ENCODE measurements at regions not wholly inside any gene's neighbourhood (a gene's known extent, or its start where the extent isn't known, plus 50 kb on each side); places are given as distances from the start of the nearest gene placed in this dataset.
"Not testable (repeated sequence)": the region's sequence is repeated elsewhere in the genome, so short reads cannot be mapped to it uniquely, and the experiment has no call there.

GRCh38 chr12:77220586-77220985 is 155.2 kb upstream of the E2F7 start:
- peak; percentile 25 for DNase-seq (ENCODE audit: low spot score)

GRCh38 chr12:77218278-77218677 is 152.9 kb upstream of the E2F7 start:
- peak; percentile 91 for DNase-seq (ENCODE audit: low spot score)

- not testable (repeated sequence) for DNase-seq (ENCODE audit: low spot score)
These were observed 150.8 kb upstream of the E2F7 start for GRCh38 chr12:77216136-77216535.

GRCh38 chr12:77214136-77214535 is 148.8 kb upstream of the E2F7 start:
- DNase-seq (ENCODE audit: low spot score) = no peak

GRCh38 chr12:77213319-77213718 is 147.9 kb upstream of the E2F7 start:
- DNase-seq (ENCODE audit: low spot score) = no peak

- DNase-seq (ENCODE audit: low spot score) = no peak
These were observed 145.4 kb upstream of the E2F7 start for GRCh38 chr12:77210724-77211123.

- peak; percentile 25 for DNase-seq (ENCODE audit: low spot score)
These were observed 138.7 kb upstream of the E2F7 start for GRCh38 chr12:77204083-77204482.

GRCh38 chr12:77202457-77203060 is 137.2 kb upstream of the E2F7 start:
- DNase-seq (ENCODE audit: low spot score) = no peak

GRCh38 chr12:77189901-77190416 is 124.6 kb upstream of the E2F7 start:
- DNase-seq (ENCODE audit: low spot score) = peak; percentile 52

GRCh38 chr12:77189458-77189857 is 124.1 kb upstream of the E2F7 start:
- peak; percentile 42 for DNase-seq (ENCODE audit: low spot score)

GRCh38 chr12:77179515-77179914 is 114.1 kb upstream of the E2F7 start:
- no peak for DNase-seq (ENCODE audit: low spot score)

- no peak for DNase-seq (ENCODE audit: low spot score)
These were observed 102.4 kb upstream of the E2F7 start for GRCh38 chr12:77167801-77168200.

GRCh38 chr12:77166696-77167095 is 101.3 kb upstream of the E2F7 start:
- DNase-seq (ENCODE audit: low spot score) = no peak

GRCh38 chr12:77163074-77164038 is 98.0 kb upstream of the E2F7 start:
- no peak for DNase-seq (ENCODE audit: low spot score)

- no peak for DNase-seq (ENCODE audit: low spot score)
These were observed 96.6 kb upstream of the E2F7 start for GRCh38 chr12:77161944-77162343.

GRCh38 chr12:77160931-77161330 is 95.6 kb upstream of the E2F7 start:
- no peak for DNase-seq (ENCODE audit: low spot score)

- DNase-seq (ENCODE audit: low spot score) = no peak
These were observed 88.3 kb upstream of the E2F7 start for GRCh38 chr12:77153706-77154105.

- peak; percentile 24 for DNase-seq (ENCODE audit: low spot score)
These were observed 87.3 kb upstream of the E2F7 start for GRCh38 chr12:77152623-77153193.

GRCh38 chr12:77151030-77151429 is 85.7 kb upstream of the E2F7 start:
- no peak for DNase-seq (ENCODE audit: low spot score)

GRCh38 chr12:77133566-77133965 is 68.2 kb upstream of the E2F7 start:
- DNase-seq (ENCODE audit: low spot score) = peak; percentile 34

- no peak for DNase-seq (ENCODE audit: low spot score)
These were observed 66.7 kb upstream of the E2F7 start for GRCh38 chr12:77131977-77132490.

- DNase-seq (ENCODE audit: low spot score) = no peak
These were observed 64.8 kb upstream of the E2F7 start for GRCh38 chr12:77130193-77130592.
